Testis (tissue), 2 donors: ENCODE measurements at regions not wholly inside any gene's neighbourhood (a gene's known extent, or its start where the extent isn't known, plus 50 kb on each side); places are given as distances from the start of the nearest gene placed in this dataset.

ENCODE experiments used
- POLR2A ChIP-seq: fragments of 450-650 bp; IDR thresholded peaks from one replicate; pipeline ENCODE4 v1.6.1; 2017; ENCODE audit warnings: antibody characterized with exemption, mild to moderate bottlenecking, moderate library complexity
- TF ChIP-seq, protein P1 (sequence below), 3 experiments: fragments of 450-650 bp in 2 of 3; fragments of 200-600 bp in 1 of 3; sonication (generic) in 1 of 3; IDR thresholded peaks; one replicate each; pipeline ENCODE4 v1.5.1; 2016 to 2019; ENCODE audit warnings: antibody characterized with exemption in 3 of 3, mild to moderate bottlenecking in 2 of 3, moderate library complexity in 1 of 3

GRCh38 chr6:138618168-138618567 lies 118.9 kb upstream of the NHSL1 start:
- TF ChIP-seq, protein P1, sequence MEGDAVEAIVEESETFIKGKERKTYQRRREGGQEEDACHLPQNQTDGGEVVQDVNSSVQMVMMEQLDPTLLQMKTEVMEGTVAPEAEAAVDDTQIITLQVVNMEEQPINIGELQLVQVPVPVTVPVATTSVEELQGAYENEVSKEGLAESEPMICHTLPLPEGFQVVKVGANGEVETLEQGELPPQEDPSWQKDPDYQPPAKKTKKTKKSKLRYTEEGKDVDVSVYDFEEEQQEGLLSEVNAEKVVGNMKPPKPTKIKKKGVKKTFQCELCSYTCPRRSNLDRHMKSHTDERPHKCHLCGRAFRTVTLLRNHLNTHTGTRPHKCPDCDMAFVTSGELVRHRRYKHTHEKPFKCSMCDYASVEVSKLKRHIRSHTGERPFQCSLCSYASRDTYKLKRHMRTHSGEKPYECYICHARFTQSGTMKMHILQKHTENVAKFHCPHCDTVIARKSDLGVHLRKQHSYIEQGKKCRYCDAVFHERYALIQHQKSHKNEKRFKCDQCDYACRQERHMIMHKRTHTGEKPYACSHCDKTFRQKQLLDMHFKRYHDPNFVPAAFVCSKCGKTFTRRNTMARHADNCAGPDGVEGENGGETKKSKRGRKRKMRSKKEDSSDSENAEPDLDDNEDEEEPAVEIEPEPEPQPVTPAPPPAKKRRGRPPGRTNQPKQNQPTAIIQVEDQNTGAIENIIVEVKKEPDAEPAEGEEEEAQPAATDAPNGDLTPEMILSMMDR (IDR thresholded peaks at IDR 0.05) = no peak
- no peak for TF ChIP-seq POLR2A
